Spinal cord (tissue), 9 donors: ENCODE measurements at regions not wholly inside any gene's neighbourhood (a gene's known extent, or its start where the extent isn't known, plus 50 kb on each side); places are given as distances from the start of the nearest gene placed in this dataset.

Experiments
- DNase-seq, 6 donors: peaks; one replicate each; pipeline versions ENCODE4 v3.0.0 to v3.0.0-alpha.2; 2013 to 2015; ENCODE audit warnings: low spot score in 6 of 6, low read depth in 4 of 6
- H3K27ac ChIP-seq: one replicate; pipeline ENCODE4 v1.5.1; 2013; ENCODE audit warnings: low read depth, low read length, control low read depth
- H3K27me3 ChIP-seq: one replicate; pipeline ENCODE4 v1.6.1; 2013; ENCODE audit warnings: low read length; ENCODE audit not compliant: control insufficient read depth, insufficient read depth
- H3K36me3 ChIP-seq: one replicate; pipeline ENCODE4 v1.6.1; 2013; ENCODE audit warnings: low read length; ENCODE audit not compliant: control insufficient read depth, insufficient read depth
- H3K4me1 ChIP-seq: one replicate; pipeline ENCODE4 v1.6.1; 2013; ENCODE audit warnings: low read length; ENCODE audit not compliant: control insufficient read depth, insufficient read depth
- H3K4me3 ChIP-seq: one replicate; pipeline ENCODE4 v1.5.1; 2013; ENCODE audit warnings: low read depth, low read length, control low read depth
- H3K9me3 ChIP-seq: one replicate; pipeline ENCODE4 v1.6.1; 2013; ENCODE audit warnings: low read length; ENCODE audit not compliant: control insufficient read depth, insufficient read depth
- WGBS: methylation state at CpG from one replicate; pipeline ENCODE4 v1.1.5; 2013; ENCODE audit warnings: missing lambda C conversion rate; ENCODE audit not compliant: insufficient coverage; 5-methylcytosine and 5-hydroxymethylcytosine counted together
- donor health status: healthy.

DNA sequence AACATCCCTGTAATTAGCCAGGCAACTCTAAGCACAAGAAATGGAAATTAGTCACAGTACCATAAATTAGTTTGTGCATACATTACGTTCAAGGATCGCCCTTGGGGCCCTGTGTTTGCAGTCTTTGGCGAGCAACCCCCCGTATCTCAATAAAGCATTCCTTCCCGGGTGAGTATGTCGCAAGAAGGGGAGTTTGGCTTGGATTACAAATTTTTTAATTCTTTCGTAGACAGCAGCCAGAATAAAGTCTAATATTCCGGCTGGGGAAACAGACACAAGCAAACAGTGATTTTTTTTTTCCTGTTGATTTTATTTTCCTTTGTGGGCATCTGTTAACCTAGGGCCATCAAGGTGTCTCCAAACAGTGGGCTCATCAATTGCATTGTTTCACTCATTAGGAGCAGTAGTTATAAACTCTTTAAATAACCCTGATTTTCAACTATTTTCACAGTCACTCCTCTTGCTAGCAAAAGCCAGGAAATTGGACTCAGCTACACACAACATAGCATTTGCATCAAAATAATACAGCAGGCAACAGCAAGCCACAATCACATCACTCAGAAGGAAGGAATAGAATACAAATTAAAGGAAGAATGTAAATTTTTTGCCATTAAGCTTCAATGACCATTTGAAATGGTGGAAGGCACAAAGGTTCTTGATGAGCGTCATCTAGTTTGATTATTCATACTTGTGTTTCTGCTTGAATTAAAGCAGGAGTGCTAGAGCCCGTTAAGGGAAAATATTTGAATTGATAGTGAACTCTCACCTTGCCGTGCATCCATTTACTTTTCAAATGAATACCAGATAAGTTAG lies 85.3 kb downstream of the LINC00237 start:
- no CpG with 5 or more reads among the region's 11 CpGs for WGBS
- Histone ChIP-seq H3K4me3 (no peak overlapping the region), H3K4me1 (peaks cover 13% of the 10 kb centered on the region), H3K9me3 (no peaks in the 10 kb centered on the region), H3K36me3 (no peaks in the 10 kb centered on the region), H3K27me3 (peaks cover 1% of the 10 kb centered on the region), H3K27ac (no peak overlapping the region)
- peak in 2 of 6 donors; percentile 54 to 57 for DNase-seq

DNA sequence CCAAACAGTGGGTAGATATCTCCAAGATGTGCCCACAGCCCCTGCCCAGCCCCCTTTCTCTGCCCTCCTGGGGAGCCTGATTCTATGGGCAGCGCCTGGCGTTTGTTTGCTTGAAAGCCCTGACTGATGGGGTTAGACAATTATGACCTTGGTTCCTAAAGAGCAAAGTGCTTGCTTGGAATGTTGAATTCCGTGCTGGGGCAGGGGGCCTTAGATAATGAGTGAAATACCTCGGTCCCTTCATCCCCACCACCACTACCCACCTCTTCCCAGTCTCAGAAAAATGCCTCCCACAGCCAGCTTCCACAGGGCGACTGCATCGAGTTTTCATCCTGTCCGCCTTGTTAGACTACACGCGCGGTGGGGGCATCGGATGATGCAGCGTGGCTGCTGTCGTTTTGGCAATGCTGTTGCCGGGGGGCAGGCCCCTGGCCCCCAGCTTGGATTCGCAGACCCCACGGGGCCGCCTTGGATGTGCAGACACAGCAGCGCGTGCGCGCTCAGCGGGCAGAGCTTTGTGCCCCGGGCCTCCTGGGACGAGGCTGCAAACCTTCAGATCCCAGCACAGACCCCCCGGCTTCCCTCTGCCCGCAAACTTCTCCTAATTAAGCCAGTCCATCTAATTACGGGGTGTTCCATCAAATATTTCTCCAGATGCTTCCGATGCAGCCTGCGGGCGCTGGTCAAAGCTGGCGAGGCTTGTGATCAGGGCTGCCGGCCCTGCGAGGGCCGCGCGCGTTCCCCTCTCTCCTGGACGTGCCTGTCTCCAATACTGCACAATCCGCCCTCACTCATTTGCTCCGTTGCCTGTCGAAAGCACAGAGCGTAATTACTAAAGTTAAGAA lies 86.1 kb downstream of the LINC00237 start:
- Histone ChIP-seq H3K27me3 (peaks cover 4% of the 10 kb centered on the region), H3K9me3 (no peaks in the 10 kb centered on the region), H3K36me3 (no peaks in the 10 kb centered on the region), H3K27ac (no peak overlapping the region), H3K4me1 (peaks cover 13% of the 10 kb centered on the region), H3K4me3 (no peak overlapping the region)
- 8% methylated on average over 37 of the region's 42 CpGs for WGBS
- peak in 3 of 6 donors; percentile 11 to 81 (median 49) for DNase-seq

DNA sequence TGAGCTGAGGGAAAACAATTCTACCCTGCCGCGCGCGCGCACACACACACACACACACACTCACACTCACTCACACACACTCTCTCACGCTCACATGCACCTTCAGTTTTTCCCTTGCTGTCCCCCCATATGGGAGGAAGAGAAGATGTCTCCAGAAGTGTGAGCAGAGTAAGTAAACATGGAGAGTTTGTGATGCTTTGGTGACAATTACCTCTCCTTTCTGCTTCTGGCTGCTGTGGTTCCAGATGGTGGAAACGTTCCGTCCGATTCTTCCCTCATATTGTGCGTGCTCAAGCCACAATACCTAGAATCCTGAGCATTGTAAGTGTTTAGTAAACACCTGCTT lies 86.7 kb downstream of the LINC00237 start:
- Histone ChIP-seq H3K4me3 (no peak overlapping the region), H3K36me3 (no peaks in the 10 kb centered on the region), H3K9me3 (no peaks in the 10 kb centered on the region), H3K4me1 (peaks cover 13% of the 10 kb centered on the region), H3K27me3 (peaks cover 4% of the 10 kb centered on the region), H3K27ac (no peak overlapping the region)
- no CpG with 5 or more reads among the region's 10 CpGs for WGBS
- peak in 1 of 6 donors; percentile 47 for DNase-seq

DNA sequence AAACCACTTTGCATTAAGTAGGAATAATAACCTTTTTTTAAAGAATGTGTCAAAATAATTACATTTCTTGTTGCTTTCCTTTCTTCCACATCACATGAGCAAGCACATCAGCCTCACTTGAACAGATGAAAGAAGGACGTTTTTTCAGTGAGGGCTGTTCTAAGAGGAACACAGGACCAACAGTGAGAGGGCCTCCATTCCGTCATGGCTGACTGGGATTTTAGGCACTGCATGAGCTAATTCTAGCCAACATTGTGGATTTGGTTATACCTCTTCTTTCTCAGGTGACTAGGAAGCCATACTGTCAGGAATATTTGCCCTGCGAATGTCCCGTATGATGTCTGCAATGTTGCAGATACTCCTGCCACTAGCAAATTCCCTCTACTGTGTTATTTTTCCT lies 87.6 kb downstream of the LINC00237 start:
- Histone ChIP-seq H3K27ac (no peak overlapping the region), H3K27me3 (peaks cover 4% of the 10 kb centered on the region), H3K4me3 (no peak overlapping the region), H3K4me1 (peaks cover 13% of the 10 kb centered on the region), H3K36me3 (no peaks in the 10 kb centered on the region), H3K9me3 (no peaks in the 10 kb centered on the region)
- 83% methylated on average over 2 of the region's 4 CpGs for WGBS
- peak in 1 of 6 donors; percentile 5 for DNase-seq

DNA sequence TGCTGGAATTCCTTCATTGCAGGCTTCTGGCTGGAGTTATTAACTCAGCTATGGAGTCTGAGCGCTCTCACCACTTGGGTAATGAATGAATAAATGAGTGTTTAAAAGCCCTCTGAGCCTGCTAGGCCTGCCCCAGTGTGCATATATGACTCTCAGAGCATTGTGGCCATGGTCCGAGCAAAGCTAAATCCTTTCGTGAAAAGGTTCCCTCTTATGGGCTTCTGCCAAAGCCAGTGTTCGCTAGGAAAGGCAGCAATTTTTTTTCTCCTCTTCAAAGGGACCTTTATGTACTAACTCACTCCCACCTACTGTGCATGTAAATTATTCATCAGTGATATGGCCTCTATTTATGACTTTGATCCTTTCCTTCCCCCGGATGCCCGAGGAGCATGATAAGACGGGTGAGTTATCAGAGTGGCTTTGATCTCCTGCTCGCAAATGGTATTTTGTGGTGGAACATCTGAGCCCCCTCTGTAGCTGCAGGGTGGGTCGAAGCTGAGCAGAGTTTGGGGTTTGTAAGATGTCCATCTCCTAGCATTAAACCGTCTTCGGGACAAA lies 88.6 kb downstream of the LINC00237 start:
- WGBS, result 65% methylated on average over 5 of the region's 11 CpGs
- Histone ChIP-seq H3K27me3 (peaks cover 4% of the 10 kb centered on the region), H3K4me3 (no peak overlapping the region), H3K4me1 (peaks cover 13% of the 10 kb centered on the region), H3K9me3 (no peaks in the 10 kb centered on the region), H3K36me3 (no peaks in the 10 kb centered on the region), H3K27ac (no peak overlapping the region)
- DNase-seq, result peak in 2 of 6 donors; percentile 22 to 51

DNA sequence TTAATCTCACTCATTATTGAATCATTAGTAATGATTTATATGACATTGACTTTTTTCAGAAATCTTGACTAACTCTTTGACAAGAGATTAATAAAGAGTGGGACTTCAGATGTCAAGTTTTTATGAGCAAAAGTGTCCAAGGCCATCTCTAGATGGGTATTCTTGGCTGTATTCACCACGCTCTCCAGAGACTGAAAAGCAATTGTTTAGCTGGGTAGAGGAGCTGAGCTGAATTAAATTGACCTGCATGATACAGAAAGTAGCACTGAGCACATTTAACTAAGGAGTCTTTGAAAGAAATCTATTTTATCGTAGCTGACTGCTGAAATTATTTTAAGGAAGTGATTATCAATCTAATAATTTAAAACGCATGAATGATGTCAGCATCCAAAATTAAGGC lies 89.4 kb downstream of the LINC00237 start:
- H3K27ac ChIP-seq, result no peak overlapping the region
- peaks cover 4% of the 10 kb centered on the region for H3K27me3 ChIP-seq
- DNase-seq, result peak in 1 of 6 donors; percentile 57
- H3K4me1 ChIP-seq, result peaks cover 13% of the 10 kb centered on the region
- WGBS, result 57% methylated on average over 1 of the region's 3 CpGs
- H3K36me3 ChIP-seq, result no peaks in the 10 kb centered on the region
- no peaks in the 10 kb centered on the region for H3K9me3 ChIP-seq
- H3K4me3 ChIP-seq, result no peak overlapping the region

DNA sequence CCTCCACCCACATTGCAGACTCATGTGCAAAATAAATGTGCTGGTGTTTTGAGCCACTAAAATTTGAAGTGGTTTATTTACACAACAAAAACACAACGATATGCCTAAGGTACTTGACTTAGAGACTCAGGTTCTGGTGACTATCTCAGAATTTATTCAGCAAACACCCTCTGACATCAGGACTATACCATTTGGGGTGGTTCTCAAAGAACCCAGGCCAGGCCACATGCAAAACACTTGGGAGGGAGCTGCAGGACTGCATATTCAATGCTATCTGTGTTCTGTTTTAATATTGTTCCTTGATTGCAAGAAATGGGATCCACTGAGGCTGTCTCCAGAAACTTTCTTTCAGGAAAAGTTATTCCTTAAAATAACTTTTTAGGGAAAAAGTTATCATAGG lies 91.6 kb downstream of the LINC00237 start:
- no CpG with 5 or more reads among the region's 1 CpG for WGBS
- H3K36me3 ChIP-seq, result no peaks in the 10 kb centered on the region
- H3K27ac ChIP-seq, result no peak overlapping the region
- H3K9me3 ChIP-seq, result no peaks in the 10 kb centered on the region
- peaks cover 4% of the 10 kb centered on the region for H3K27me3 ChIP-seq
- H3K4me1 ChIP-seq, result peaks cover 3% of the 10 kb centered on the region
- H3K4me3 ChIP-seq, result no peak overlapping the region
- DNase-seq, result no peak

DNA sequence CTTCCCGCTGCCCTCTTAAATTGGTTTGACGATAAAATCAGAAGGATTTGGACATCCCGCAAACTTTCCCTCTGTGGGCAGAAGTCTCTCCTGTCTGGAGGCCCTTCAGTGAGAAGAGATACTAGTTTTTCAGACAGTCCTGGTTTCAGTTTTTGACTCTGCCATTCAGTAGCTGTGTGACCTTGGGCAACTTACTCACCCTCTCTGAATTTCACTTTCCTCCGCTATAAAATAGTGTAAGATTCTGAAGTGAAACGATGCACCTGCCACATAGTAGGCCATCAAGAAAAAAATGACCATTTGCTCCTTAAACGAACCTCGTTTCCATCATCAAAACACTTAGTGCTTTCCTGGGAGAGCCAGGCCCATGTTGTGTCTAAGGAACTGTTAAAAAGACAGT lies 97.2 kb downstream of the LINC00237 start:
- no peak overlapping the region for H3K4me3 ChIP-seq
- no peaks in the 10 kb centered on the region for H3K27me3 ChIP-seq
- no peaks in the 10 kb centered on the region for H3K36me3 ChIP-seq
- H3K27ac ChIP-seq, result no peak overlapping the region
- H3K9me3 ChIP-seq, result no peaks in the 10 kb centered on the region
- 94% methylated on average over 5 of the region's 7 CpGs for WGBS
- no peaks in the 10 kb centered on the region for H3K4me1 ChIP-seq
- DNase-seq, result no peak

DNA sequence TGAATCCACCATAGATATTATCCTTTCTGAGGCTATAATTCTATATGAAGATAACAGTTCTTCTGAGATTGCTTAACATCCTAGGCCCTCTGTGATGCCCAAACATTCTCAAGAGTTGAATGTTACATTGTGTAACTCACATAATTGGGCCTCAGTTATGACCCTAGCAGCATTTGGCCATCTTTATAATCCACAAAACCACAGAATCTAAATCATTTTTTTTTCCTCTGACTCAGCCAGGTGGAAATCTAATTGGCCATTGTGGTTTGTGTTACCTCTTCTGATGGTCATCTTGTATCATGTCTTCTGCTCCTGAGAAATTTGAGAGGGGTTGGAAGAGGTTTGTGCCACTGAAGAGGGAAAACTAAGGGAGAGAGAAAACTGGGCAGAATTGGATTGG lies 99.5 kb downstream of the LINC00237 start:
- H3K27ac ChIP-seq, result no peak overlapping the region
- DNase-seq, result no peak
- no peak overlapping the region for H3K4me3 ChIP-seq
- no peaks in the 10 kb centered on the region for H3K4me1 ChIP-seq
- no peaks in the 10 kb centered on the region for H3K27me3 ChIP-seq
- no peaks in the 10 kb centered on the region for H3K36me3 ChIP-seq
- H3K9me3 ChIP-seq, result no peaks in the 10 kb centered on the region
